ENCODE measurements at regions not wholly inside any gene's neighbourhood (a gene's known extent, or its start where the extent isn't known, plus 50 kb on each side); places are given as distances from the start of the nearest gene placed in this dataset.
"Not testable (repeated sequence)": the region's sequence is repeated elsewhere in the genome, so short reads cannot be mapped to it uniquely, and the experiment has no call there.

- DNase-seq (ENCODE audit: extremely low read depth, low read depth) = no peak
- H3K4me3 ChIP-seq (replicated peaks; ENCODE audit: low read depth, low read length) = no peak overlapping the region
- no peak for TF ChIP-seq CTCF (IDR thresholded peaks at IDR 0.05; ENCODE audit: low read depth, low read length, missing control alignments)
Measured at GRCh38 chr4:137740141-137740540, 207.8 kb upstream of the PCDH18 start.

GRCh38 chr4:137739391-137739790, 207.1 kb upstream of the PCDH18 start:
- no peak overlapping the region for H3K4me3 ChIP-seq (replicated peaks; ENCODE audit: low read depth, low read length)
- TF ChIP-seq CTCF (IDR thresholded peaks at IDR 0.05; ENCODE audit: low read depth, low read length, missing control alignments) = no peak
- DNase-seq (ENCODE audit: extremely low read depth, low read depth) = no peak

GRCh38 chr4:137738375-137738990, 206.2 kb upstream of the PCDH18 start:
- DNase-seq (ENCODE audit: extremely low read depth, low read depth) = no peak

GRCh38 chr4:137735561-137736104, 203.3 kb upstream of the PCDH18 start:
- DNase-seq (ENCODE audit: extremely low read depth, low read depth) = no peak
- no peak overlapping the region for H3K4me3 ChIP-seq (replicated peaks; ENCODE audit: low read depth, low read length)
- TF ChIP-seq CTCF (IDR thresholded peaks at IDR 0.05; ENCODE audit: low read depth, low read length, missing control alignments) = no peak

More at GRCh38 chr4:137738375-137738990, 206.2 kb upstream of the PCDH18 start:
- TF ChIP-seq CTCF (IDR thresholded peaks at IDR 0.05; ENCODE audit: low read depth, low read length, missing control alignments) = no peak
- H3K4me3 ChIP-seq (replicated peaks; ENCODE audit: low read depth, low read length) = no peak overlapping the region

- DNase-seq (ENCODE audit: extremely low read depth, low read depth) = peak; percentile 3
- H3K4me3 ChIP-seq (replicated peaks; ENCODE audit: low read depth, low read length) = not testable (repeated sequence)
- peak; percentile 24 for TF ChIP-seq CTCF (IDR thresholded peaks at IDR 0.05; ENCODE audit: low read depth, low read length, missing control alignments)
Measured at GRCh38 chr4:137733174-137734141, 201.2 kb upstream of the PCDH18 start.

GRCh38 chr4:137722910-137723309, 190.6 kb upstream of the PCDH18 start:
- TF ChIP-seq CTCF (IDR thresholded peaks at IDR 0.05; ENCODE audit: low read depth, low read length, missing control alignments) = no peak
- H3K4me3 ChIP-seq (replicated peaks; ENCODE audit: low read depth, low read length) = no peak overlapping the region

More at GRCh38 chr4:137722910-137723309, 190.6 kb upstream of the PCDH18 start:
- no peak for DNase-seq (ENCODE audit: extremely low read depth, low read depth)
